CD4-positive, alpha-beta T cell treated with Interleukin-4 for 4 hours (primary cell): ENCODE measurements at regions not wholly inside any gene's neighbourhood (a gene's known extent, or its start where the extent isn't known, plus 50 kb on each side); places are given as distances from the start of the nearest gene placed in this dataset.
"Not testable (repeated sequence)": the region's sequence is repeated elsewhere in the genome, so short reads cannot be mapped to it uniquely, and the experiment has no call there.

Source experiments
- DNase-seq: peaks from one replicate; pipeline ENCODE4 v3.0.0-alpha.2; 2020

DNA sequence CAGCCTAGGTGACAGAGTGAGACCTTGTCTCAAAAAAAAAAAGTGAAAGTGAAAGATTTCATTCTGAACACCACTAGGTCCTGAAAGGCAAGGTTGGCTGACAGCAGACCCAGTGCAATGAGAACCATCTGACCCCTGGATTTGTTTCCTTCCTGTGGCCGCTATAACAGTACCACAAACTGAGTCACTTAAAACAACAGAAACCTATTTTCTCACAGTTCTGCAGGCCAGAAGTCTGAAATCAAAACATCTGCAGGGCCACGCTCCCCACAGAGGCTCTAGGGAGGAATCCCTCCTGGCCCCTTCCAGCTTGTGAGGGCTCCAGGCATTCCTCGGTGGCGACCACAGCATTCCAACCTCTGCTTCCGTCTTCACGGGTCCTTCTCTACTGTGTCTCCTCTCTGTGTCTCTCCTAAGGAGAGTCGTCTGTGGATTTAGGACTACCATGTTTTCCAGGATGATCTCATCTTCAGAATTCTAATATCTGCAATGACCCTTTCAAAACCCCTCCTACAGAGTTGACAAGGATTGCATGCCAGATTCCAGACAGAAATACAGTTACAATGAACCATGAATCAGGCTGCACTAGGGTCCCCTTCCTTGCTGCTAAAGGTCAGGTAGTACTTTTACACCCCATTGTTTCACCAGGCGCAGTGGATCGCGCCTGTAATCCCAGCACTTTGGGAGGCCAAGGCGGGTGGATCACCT is 78.0 kb upstream of the ADGRL1 start:
- peak; percentile 16 for DNase-seq

DNA sequence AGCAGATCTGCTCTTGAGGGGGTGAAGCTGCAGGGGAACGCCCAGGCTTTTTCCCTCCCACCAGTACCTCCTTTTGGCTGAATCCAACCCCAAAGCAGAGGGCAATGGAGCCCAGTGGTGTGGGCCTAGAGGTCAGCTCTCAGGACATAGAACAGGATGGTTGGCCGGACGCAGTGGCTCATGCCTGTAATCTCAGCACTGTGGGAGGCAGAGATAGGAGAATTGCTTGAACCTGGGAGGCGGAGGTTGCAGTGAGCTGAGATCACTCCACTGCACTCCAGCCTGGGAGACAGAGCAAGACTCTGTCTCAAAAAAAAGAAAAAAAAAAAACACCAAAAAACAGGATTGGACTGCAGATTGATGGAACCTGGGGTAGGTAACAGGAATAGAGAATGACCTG is 73.3 kb upstream of the ADGRL1 start:
- not testable (repeated sequence) for DNase-seq

DNA sequence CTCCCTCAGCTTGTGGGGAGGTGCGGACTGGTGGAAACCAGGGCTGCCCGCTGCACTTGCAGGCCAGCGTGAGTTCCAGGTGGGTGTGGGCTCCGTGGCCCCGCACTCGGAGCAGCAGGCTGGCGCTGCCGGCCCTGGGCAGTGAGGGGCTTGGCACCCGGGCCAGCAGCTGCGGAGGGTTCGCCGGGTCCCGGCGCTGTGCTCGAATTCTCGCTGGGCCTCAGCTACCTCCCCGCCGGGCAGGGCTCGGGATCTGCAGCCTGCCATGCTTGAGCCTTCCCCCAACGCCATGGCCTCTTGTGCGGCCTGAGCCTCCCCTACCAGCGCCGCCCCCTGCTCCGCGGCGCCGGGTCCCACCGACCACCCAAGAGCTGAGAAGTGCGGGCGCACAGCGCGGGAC is 71.6 kb upstream of the ADGRL1 start:
- DNase-seq: no peak

GRCh38 chr19:14275823-14276222 is 69.9 kb upstream of the ADGRL1 start:
- not testable (repeated sequence) for DNase-seq

DNA sequence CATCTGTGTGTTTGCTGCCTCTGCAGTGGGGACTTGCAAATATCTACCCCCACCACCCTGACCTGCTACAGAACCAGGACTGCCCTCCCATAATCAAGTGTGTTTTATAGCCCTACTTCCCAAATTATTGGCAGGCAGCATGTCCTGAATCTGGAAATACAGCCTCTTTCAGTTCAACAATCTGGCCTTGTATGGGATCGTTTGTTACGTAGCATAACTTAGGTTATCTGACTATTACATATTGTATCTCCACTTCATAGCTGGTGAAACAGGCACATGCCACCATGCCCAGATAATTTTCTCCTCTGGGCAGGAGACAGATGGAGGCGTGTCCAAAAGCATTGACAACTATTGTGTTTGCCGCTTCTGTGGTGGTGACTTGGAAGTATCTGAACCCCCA is 66.7 kb upstream of the ADGRL1 start:
- DNase-seq: no peak

GRCh38 chr19:14271840-14272239 is 65.9 kb upstream of the ADGRL1 start:
- DNase-seq: no peak

DNA sequence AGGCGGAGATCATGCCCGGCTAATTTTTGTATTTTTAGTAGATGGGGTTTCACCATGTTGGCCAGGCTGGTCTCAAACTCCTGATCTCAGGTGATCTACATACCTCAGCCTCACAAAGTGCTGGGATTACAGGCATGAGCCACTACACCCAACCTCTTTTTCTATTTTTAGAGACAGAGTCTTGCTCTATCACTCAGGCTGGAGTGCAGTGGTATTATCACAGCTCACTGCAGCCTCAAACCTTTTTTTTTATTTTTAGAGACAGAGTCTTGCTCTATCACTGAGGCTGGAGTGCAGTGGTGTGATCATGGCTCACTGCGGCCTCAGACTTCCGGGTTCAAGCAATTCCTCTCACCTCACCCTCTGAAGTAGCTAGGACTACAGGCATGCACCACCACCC is 64.6 kb upstream of the ADGRL1 start:
- DNase-seq: not testable (repeated sequence)

DNA sequence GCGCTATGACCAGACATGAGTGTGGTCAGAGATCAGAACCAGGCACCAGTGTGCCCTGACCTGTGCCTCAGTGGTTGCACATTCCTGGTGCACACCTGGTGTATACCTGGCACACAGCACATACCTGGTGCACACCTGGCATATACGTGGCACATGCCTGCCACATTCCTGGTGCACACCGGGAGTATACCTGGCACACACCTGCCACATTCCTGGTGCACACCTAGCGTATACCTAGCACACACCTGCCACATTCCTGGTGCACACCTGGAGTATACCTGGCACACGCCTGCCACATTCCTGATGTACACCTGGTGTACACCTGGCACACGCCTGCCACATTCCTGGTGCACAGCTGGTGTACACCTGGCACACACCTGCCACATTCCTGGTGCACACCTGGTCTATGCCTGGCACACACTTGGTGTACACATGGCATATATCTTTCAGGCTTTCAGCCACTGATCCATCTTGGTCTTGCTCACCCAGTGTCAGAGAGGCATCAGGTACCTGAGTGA is 61.3 kb upstream of the ADGRL1 start:
- DNase-seq: no peak

DNA sequence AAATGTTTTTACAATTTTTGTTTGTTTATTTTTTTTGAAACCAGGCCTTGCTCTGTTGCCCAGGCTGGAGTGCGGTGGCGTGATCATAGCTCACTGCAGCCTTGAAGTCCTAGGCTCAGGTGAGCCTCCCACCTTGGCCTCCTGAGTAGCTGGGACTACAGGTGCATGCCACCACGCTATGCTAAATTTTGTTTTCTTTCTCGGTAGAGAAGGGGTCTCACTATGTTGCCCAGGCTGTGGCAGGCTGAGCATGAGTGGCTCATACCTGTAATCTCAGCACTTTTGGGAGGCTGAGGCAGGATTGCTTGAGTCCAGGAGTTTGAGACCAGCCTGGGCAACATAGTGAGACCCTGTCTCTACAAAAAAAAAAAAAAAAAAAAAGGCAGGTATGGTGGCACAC is 60.2 kb upstream of the ADGRL1 start:
- DNase-seq: not testable (repeated sequence)

DNA sequence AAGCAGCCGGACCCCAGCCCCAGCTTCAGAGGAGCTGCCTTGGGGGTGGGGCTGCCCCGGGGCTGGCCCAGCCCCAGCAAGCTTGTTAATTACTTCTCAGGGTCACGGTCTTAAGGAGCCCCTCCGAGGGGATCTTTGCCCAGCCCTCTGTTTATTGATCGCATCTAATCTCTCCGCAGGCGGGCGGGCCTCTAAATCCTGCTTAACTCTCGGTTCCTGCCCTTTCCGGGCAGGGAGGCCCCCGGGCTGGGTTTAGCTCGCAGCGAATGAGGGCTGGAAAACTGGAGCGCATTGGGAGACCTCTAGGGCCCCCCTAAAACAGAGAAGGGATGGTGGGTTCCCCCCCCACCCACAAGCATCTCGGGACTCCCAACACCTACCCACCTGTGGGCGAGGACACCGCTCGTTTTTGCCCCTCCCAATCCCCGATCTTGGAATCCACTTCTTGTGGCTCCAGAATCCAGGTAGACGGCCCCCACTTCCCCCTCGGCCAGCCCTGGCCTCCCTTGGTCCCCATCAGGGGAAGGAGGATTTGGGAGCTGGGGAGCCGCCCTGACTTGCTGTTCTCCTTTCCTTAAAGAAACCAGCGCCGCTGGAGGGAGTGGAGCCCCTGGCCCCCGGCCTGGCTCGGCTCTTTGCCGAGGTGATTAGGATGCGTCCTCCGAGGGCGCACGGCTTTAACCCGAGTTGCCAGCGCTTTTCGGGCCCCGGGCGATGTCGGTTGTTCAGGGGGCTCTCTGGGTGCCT is 59.5 kb upstream of the ADGRL1 start:
- no peak for DNase-seq

GRCh38 chr19:14255902-14256649 is 50.1 kb upstream of the ADGRL1 start:
- DNase-seq: peak; percentile 13
